Lung (tissue), 11 donors: ENCODE measurements at regions not wholly inside any gene's neighbourhood (a gene's known extent, or its start where the extent isn't known, plus 50 kb on each side); places are given as distances from the start of the nearest gene placed in this dataset.
A peak's percentile ranks its signal among the peaks of the same experiment; 100 is the strongest.

Source experiments
- ATAC-seq: fragments of 200-7000 bp; cut with Tn5 transposase; one replicate; pipeline ENCODE4 v1.9.1; 2020; ENCODE audit warnings: moderate number of reproducible peaks; ENCODE audit not compliant: insufficient read depth, low FRiP score
- DNase-seq, 3 donors: peaks; one replicate each; pipeline ENCODE4 v3.0.0-alpha.2; 2013 to 2017
- H3K27ac ChIP-seq, 2 donors: one replicate each; pipeline ENCODE4 v1.5.1; 2013; ENCODE audit warnings: mild to moderate bottlenecking in 2 of 2, moderate library complexity in 2 of 2, control low read depth in 1 of 2, inconsistent platforms in 1 of 2, low read depth in 1 of 2, low read length in 1 of 2
- H3K27me3 ChIP-seq, 3 donors: one replicate each; pipeline ENCODE4 v1.5.1; 2013; ENCODE audit warnings: low read length in 2 of 3; ENCODE audit not compliant: control insufficient read depth in 3 of 3, insufficient read depth in 3 of 3
- H3K36me3 ChIP-seq, 4 donors: one replicate each; pipeline ENCODE4 v1.5.1; 2013; ENCODE audit warnings: low read length in 4 of 4, mild to moderate bottlenecking in 1 of 4, moderate library complexity in 1 of 4; ENCODE audit not compliant: control insufficient read depth in 4 of 4, insufficient read depth in 4 of 4
- H3K4me1 ChIP-seq, 5 donors: one replicate each; pipeline ENCODE4 v1.5.1; 2013; ENCODE audit warnings: low read length in 5 of 5, mild to moderate bottlenecking in 2 of 5, moderate library complexity in 1 of 5; ENCODE audit not compliant: control insufficient read depth in 5 of 5, insufficient read depth in 5 of 5
- H3K4me3 ChIP-seq: one replicate; pipeline ENCODE4 v1.5.1; 2013; ENCODE audit warnings: mild to moderate bottlenecking, control low read depth, moderate library complexity
- H3K9ac ChIP-seq, 2 donors: one replicate each; pipeline ENCODE4 v1.5.1; 2013; ENCODE audit warnings: low read length in 2 of 2, control low read depth in 1 of 2; ENCODE audit not compliant: insufficient read depth in 1 of 2
- H3K9me3 ChIP-seq, 4 donors: one replicate each; pipeline ENCODE4 v1.5.1; 2013; ENCODE audit warnings: low read length in 3 of 4, mild to moderate bottlenecking in 1 of 4, moderate library complexity in 1 of 4; ENCODE audit not compliant: control insufficient read depth in 4 of 4, insufficient read depth in 3 of 4
- CTCF ChIP-seq: IDR thresholded peaks from 2 replicates; pipeline ENCODE4 v1.5.1; 2012; ENCODE audit warnings: mild to moderate bottlenecking; ENCODE audit errors: control extremely low read depth, extremely low read depth
- WGBS, 2 donors: extraction: QIAGEN DNeasy Blood & Tissue Kit; methylation state at CpG; one replicate each; pipeline ENCODE4 v1.1.7; 2013; 5-methylcytosine and 5-hydroxymethylcytosine counted together
- donor health status: control.
- donor health status: control.
- donor health status: Bipolar disorder and iron deficiency.
- donor health status: healthy.
- donor health status: DM: yes; HTN: yes; CAD: no.

GRCh38 chr10:10362800-10363199, 654.9 kb upstream of the CELF2 start:
- peaks cover 0 to 13% (median 0%) of the 10 kb centered on the region in 5 donors for H3K4me1 ChIP-seq
- no peaks in the 10 kb centered on the region for H3K36me3 ChIP-seq
- 84 to 91% methylated on average over 4 of the region's 4 CpGs for WGBS, 2 donors
- H3K4me3 ChIP-seq: no peak overlapping the region
- no peaks in the 10 kb centered on the region for H3K9me3 ChIP-seq
- no peak for ATAC-seq
- H3K9ac ChIP-seq: no peak overlapping the region
- TF ChIP-seq CTCF: no peak
- H3K27me3 ChIP-seq: no peaks in the 10 kb centered on the region
- H3K27ac ChIP-seq: no peak overlapping the region
- DNase-seq: no peak

- Histone ChIP-seq H3K9ac (no peak overlapping the region), H3K36me3 (no peaks in the 10 kb centered on the region), H3K4me1 (peaks cover 0 to 13% (median 0%) of the 10 kb centered on the region in 5 donors), H3K4me3 (no peak overlapping the region), H3K9me3 (no peaks in the 10 kb centered on the region), H3K27ac (no peak overlapping the region), H3K27me3 (no peaks in the 10 kb centered on the region)
- no peak for TF ChIP-seq CTCF
- ATAC-seq (no peak), DNase-seq (no peak)
- WGBS, 2 donors: 92 to 95% methylated on average over 6 of the region's 6 CpGs
Observed at GRCh38 chr10:10363217-10363616, 654.5 kb upstream of the CELF2 start.

GRCh38 chr10:10364902-10365301, 652.8 kb upstream of the CELF2 start:
- no peak overlapping the region for H3K4me3 ChIP-seq
- 79 to 80% methylated on average over 2 of the region's 2 CpGs for WGBS, 2 donors
- no peak for TF ChIP-seq CTCF
- H3K27ac ChIP-seq: no peak overlapping the region
- no peaks in the 10 kb centered on the region for H3K27me3 ChIP-seq
- no peak for ATAC-seq
- DNase-seq: peak in 2 of 3 donors; percentile 39 to 53
- H3K36me3 ChIP-seq: no peaks in the 10 kb centered on the region
- no peak overlapping the region for H3K9ac ChIP-seq
- peaks cover 0 to 13% (median 0%) of the 10 kb centered on the region in 5 donors for H3K4me1 ChIP-seq
- H3K9me3 ChIP-seq: no peaks in the 10 kb centered on the region

- H3K27ac ChIP-seq: no peak overlapping the region
- H3K27me3 ChIP-seq: no peaks in the 10 kb centered on the region
- no peak overlapping the region for H3K9ac ChIP-seq
- ATAC-seq (no peak), DNase-seq (no peak)
- H3K4me1 ChIP-seq: peaks cover 0 to 13% (median 0%) of the 10 kb centered on the region in 5 donors
- no peak for TF ChIP-seq CTCF
- H3K4me3 ChIP-seq: no peak overlapping the region
- WGBS, 2 donors: 87% methylated on average over 3 of the region's 3 CpGs
- H3K36me3 ChIP-seq: no peaks in the 10 kb centered on the region
- H3K9me3 ChIP-seq: no peaks in the 10 kb centered on the region
Observed at GRCh38 chr10:10365676-10366075, 652.0 kb upstream of the CELF2 start.
